DOHH2 (cell line): ENCODE measurements at regions not wholly inside any gene's neighbourhood (a gene's known extent, or its start where the extent isn't known, plus 50 kb on each side); places are given as distances from the start of the nearest gene placed in this dataset.
"Not testable (repeated sequence)": the region's sequence is repeated elsewhere in the genome, so short reads cannot be mapped to it uniquely, and the experiment has no call there.

Experiments
- H3F3A ChIP-seq: fragments of 200-600 bp; sonication (generic), shearing (Covaris generic); 2 replicates; pipeline ENCODE4 v1.6.0; 2016; ENCODE audit warnings: antibody characterized with exemption, mild to moderate bottlenecking; ENCODE audit not compliant: control insufficient read depth, insufficient read depth
- H3K27ac ChIP-seq: fragments of 200-600 bp; sonication (generic); 2 replicates; pipeline ENCODE4 v1.5.1; 2014; ENCODE audit warnings: low read depth, mild to moderate bottlenecking, low read length, moderate library complexity
- H3K27me3 ChIP-seq: fragments of 200-600 bp; sonication (generic); 2 replicates; pipeline ENCODE4 v1.6.1; 2014; ENCODE audit warnings: mild to moderate bottlenecking, low read length, mixed read lengths; ENCODE audit not compliant: control insufficient read depth
- H3K36me3 ChIP-seq: fragments of 200-600 bp; sonication (generic); 2 replicates; pipeline ENCODE4 v1.6.1; 2014; ENCODE audit warnings: mild to moderate bottlenecking, low read length, moderate library complexity, mixed read lengths; ENCODE audit not compliant: control insufficient read depth
- H3K4me1 ChIP-seq: fragments of 200-600 bp; sonication (generic); 2 replicates; pipeline ENCODE4 v1.6.1; 2014; ENCODE audit warnings: mild to moderate bottlenecking, low read length, mixed read lengths; ENCODE audit not compliant: control insufficient read depth
- H3K4me2 ChIP-seq: fragments of 200-600 bp; sonication (generic); 2 replicates; pipeline ENCODE4 v1.6.0; 2014; ENCODE audit warnings: mild to moderate bottlenecking, low read length, moderate library complexity
- H3K4me3 ChIP-seq: fragments of 200-600 bp; sonication (generic); 2 replicates; pipeline ENCODE4 v1.5.1; 2014; ENCODE audit warnings: mild to moderate bottlenecking, low read length, mixed read lengths
- H3K79me2 ChIP-seq: fragments of 200-600 bp; sonication (generic); 2 replicates; pipeline ENCODE4 v1.6.1; 2014; ENCODE audit warnings: mild to moderate bottlenecking, low read length, mixed read lengths; ENCODE audit not compliant: control insufficient read depth
- H3K9me2 ChIP-seq: fragments of 200-600 bp; sonication (generic); replicated peaks from 2 replicates; pipeline ENCODE4 v1.6.1; 2014; ENCODE audit warnings: mild to moderate bottlenecking, low read length, mixed read lengths; ENCODE audit not compliant: control insufficient read depth
- H3K9me3 ChIP-seq: fragments of 200-600 bp; sonication (generic); 2 replicates; pipeline ENCODE4 v1.6.1; 2014; ENCODE audit warnings: antibody characterized with exemption, low read length, mixed read lengths; ENCODE audit not compliant: control insufficient read depth, insufficient read depth
- H4K20me1 ChIP-seq: fragments of 200-600 bp; sonication (generic); 2 replicates; pipeline ENCODE4 v1.6.0; 2014; ENCODE audit warnings: low read depth, mild to moderate bottlenecking, antibody characterized with exemption, low read length, moderate library complexity; ENCODE audit not compliant: control insufficient read depth, insufficient read depth

GRCh38 chr2:89756616-89757015 is 1065.1 kb downstream of the RPIA start:
- H3K36me3 ChIP-seq, H3K27ac ChIP-seq, H3K4me3 ChIP-seq, H3K9me3 ChIP-seq, H3K79me2 ChIP-seq, H3K27me3 ChIP-seq, H3K4me2 ChIP-seq, H3K9me2 ChIP-seq, H4K20me1 ChIP-seq, H3K4me1 ChIP-seq, H3F3A ChIP-seq: not testable (repeated sequence)

GRCh38 chr2:89758332-89759026 is 1067.0 kb downstream of the RPIA start:
- not testable (repeated sequence) for H3K27ac ChIP-seq, H3K9me3 ChIP-seq, H3K9me2 ChIP-seq, H3K4me2 ChIP-seq, H3K36me3 ChIP-seq, H3K4me1 ChIP-seq, H3K4me3 ChIP-seq, H3K79me2 ChIP-seq, H4K20me1 ChIP-seq, H3K27me3 ChIP-seq, H3F3A ChIP-seq

GRCh38 chr2:89760762-89761161 is 1069.3 kb downstream of the RPIA start:
- not testable (repeated sequence) for H3K79me2 ChIP-seq, H3K27ac ChIP-seq, H3K9me2 ChIP-seq, H3K27me3 ChIP-seq, H3K4me3 ChIP-seq, H3K4me1 ChIP-seq, H3F3A ChIP-seq, H3K4me2 ChIP-seq, H3K36me3 ChIP-seq, H4K20me1 ChIP-seq
- peaks cover 19% of the 10 kb centered on the region; the same call in 1 of the 2 replicates for H3K9me3 ChIP-seq

- H3F3A ChIP-seq, H3K4me1 ChIP-seq, H3K79me2 ChIP-seq, H3K27ac ChIP-seq, H3K36me3 ChIP-seq, H4K20me1 ChIP-seq, H3K9me2 ChIP-seq, H3K27me3 ChIP-seq, H3K4me3 ChIP-seq, H3K4me2 ChIP-seq: not testable (repeated sequence)
- H3K9me3 ChIP-seq = peaks cover 19% of the 10 kb centered on the region; the same call in 1 of the 2 replicates
Measured at GRCh38 chr2:89761171-89761570, 1069.7 kb downstream of the RPIA start.

- H3K4me2 ChIP-seq, H3K79me2 ChIP-seq, H3K4me1 ChIP-seq, H3K27ac ChIP-seq, H4K20me1 ChIP-seq, H3K27me3 ChIP-seq, H3K9me2 ChIP-seq, H3K36me3 ChIP-seq, H3K4me3 ChIP-seq, H3F3A ChIP-seq: not testable (repeated sequence)
- H3K9me3 ChIP-seq = peaks cover 19% of the 10 kb centered on the region; the same call in 1 of the 2 replicates
Measured at GRCh38 chr2:89761863-89762262, 1070.4 kb downstream of the RPIA start.

- H3K4me2 ChIP-seq, H3K27ac ChIP-seq, H3K9me2 ChIP-seq, H3K27me3 ChIP-seq, H3K79me2 ChIP-seq, H3K4me1 ChIP-seq, H3K36me3 ChIP-seq, H3F3A ChIP-seq, H4K20me1 ChIP-seq, H3K4me3 ChIP-seq: not testable (repeated sequence)
- H3K9me3 ChIP-seq = peaks cover 19% of the 10 kb centered on the region; the same call in 1 of the 2 replicates
Measured at GRCh38 chr2:89762461-89763253, 1071.2 kb downstream of the RPIA start.
